HG03565 (cell line): ENCODE measurements at regions not wholly inside any gene's neighbourhood (a gene's known extent, or its start where the extent isn't known, plus 50 kb on each side); places are given as distances from the start of the nearest gene placed in this dataset.

Experiments used
- ATAC-seq: cut with Tn5 transposase; IDR thresholded peaks from one replicate; pipeline ENCODE4 v1.9.1; 2021; ENCODE audit warnings: mild to moderate bottlenecking, moderate library complexity; ENCODE audit not compliant: unreplicated experiment

GRCh38 chr2:59312967-59313940 lies 1072.1 kb upstream of the FANCL start:
- ATAC-seq = no peak

- no peak for ATAC-seq
Observed at GRCh38 chr2:59312029-59312428, 1070.9 kb upstream of the FANCL start.

GRCh38 chr2:59308108-59308507 lies 1067.0 kb upstream of the FANCL start:
- no peak for ATAC-seq

GRCh38 chr2:59307196-59307595 lies 1066.1 kb upstream of the FANCL start:
- no peak for ATAC-seq

GRCh38 chr2:59303272-59303671 lies 1062.1 kb upstream of the FANCL start:
- ATAC-seq = no peak

- no peak for ATAC-seq
Observed at GRCh38 chr2:59302683-59303082, 1061.6 kb upstream of the FANCL start.

GRCh38 chr2:59301466-59302402 lies 1060.6 kb upstream of the FANCL start:
- ATAC-seq = peak; percentile 78

GRCh38 chr2:59297816-59298215 lies 1056.7 kb upstream of the FANCL start:
- no peak for ATAC-seq

GRCh38 chr2:59296279-59296678 lies 1055.2 kb upstream of the FANCL start:
- no peak for ATAC-seq

GRCh38 chr2:59295524-59296162 lies 1054.5 kb upstream of the FANCL start:
- ATAC-seq = no peak

GRCh38 chr2:59288771-59289170 lies 1047.6 kb upstream of the FANCL start:
- no peak for ATAC-seq

- no peak for ATAC-seq
Observed at GRCh38 chr2:59282374-59283057, 1041.4 kb upstream of the FANCL start.

GRCh38 chr2:59277671-59278070 lies 1036.5 kb upstream of the FANCL start:
- no peak for ATAC-seq

GRCh38 chr2:59276917-59277316 lies 1035.8 kb upstream of the FANCL start:
- ATAC-seq = no peak

GRCh38 chr2:59276033-59276432 lies 1034.9 kb upstream of the FANCL start:
- ATAC-seq = no peak

- no peak for ATAC-seq
Observed at GRCh38 chr2:59266453-59266852, 1025.3 kb upstream of the FANCL start.

- ATAC-seq = no peak
Observed at GRCh38 chr2:59259913-59260312, 1018.8 kb upstream of the FANCL start.

GRCh38 chr2:59256290-59256689 lies 1015.2 kb upstream of the FANCL start:
- no peak for ATAC-seq

GRCh38 chr2:59254279-59254678 lies 1013.2 kb upstream of the FANCL start:
- ATAC-seq = no peak

- no peak for ATAC-seq
Observed at GRCh38 chr2:59250307-59250677, 1009.2 kb upstream of the FANCL start.
